GM18507 (cell line): ENCODE measurements at regions not wholly inside any gene's neighbourhood (a gene's known extent, or its start where the extent isn't known, plus 50 kb on each side); places are given as distances from the start of the nearest gene placed in this dataset.

Experiments
- DNase-seq: peaks from one replicate; pipeline ENCODE4 v3.0.0; 2011; ENCODE audit warnings: low read depth; ENCODE audit not compliant: insufficient read length; ENCODE audit errors: extremely low spot score
- FAIRE-seq: peaks from 2 replicates; lab custom pipeline; 2011; peaks lifted over from hg19 to GRCh38; lab: Jason Lieb, UNC

- DNase-seq (peak; percentile 22), FAIRE-seq (peak; percentile 95)
Observed at GRCh38 chr2:88831792-88832248, 140.3 kb downstream of the RPIA start.

- DNase-seq = no peak
- no peak for FAIRE-seq
Observed at GRCh38 chr2:88832311-88832991, 141.0 kb downstream of the RPIA start.

GRCh38 chr2:88832992-88833389 is 141.5 kb downstream of the RPIA start:
- no peak for DNase-seq
- FAIRE-seq = no peak

- no peak for FAIRE-seq
- DNase-seq = no peak
Observed at GRCh38 chr2:88834376-88834775, 142.9 kb downstream of the RPIA start.

- FAIRE-seq = no peak
- no peak for DNase-seq
Observed at GRCh38 chr2:88834866-88835265, 143.4 kb downstream of the RPIA start.

- no peak for FAIRE-seq
- no peak for DNase-seq
Observed at GRCh38 chr2:88835726-88836125, 144.3 kb downstream of the RPIA start.

- DNase-seq = no peak
- no peak for FAIRE-seq
Observed at GRCh38 chr2:88836351-88836750, 144.9 kb downstream of the RPIA start.

- no peak for DNase-seq
- no peak for FAIRE-seq
Observed at GRCh38 chr2:88837511-88838160, 146.2 kb downstream of the RPIA start.

- peak; percentile 83 for FAIRE-seq
Observed at GRCh38 chr2:88838165-88838635, 146.7 kb downstream of the RPIA start.

GRCh38 chr2:88841224-88841929 is 149.9 kb downstream of the RPIA start:
- FAIRE-seq (peak; percentile 57), DNase-seq (no peak)

More at GRCh38 chr2:88838165-88838635, 146.7 kb downstream of the RPIA start:
- no peak for DNase-seq

GRCh38 chr2:88842656-88843460 is 151.4 kb downstream of the RPIA start:
- DNase-seq (no peak), FAIRE-seq (no peak)

- DNase-seq (no peak), FAIRE-seq (no peak)
Observed at GRCh38 chr2:88843651-88844050, 152.2 kb downstream of the RPIA start.

GRCh38 chr2:88844960-88845359 is 153.5 kb downstream of the RPIA start:
- FAIRE-seq (no peak), DNase-seq (no peak)

GRCh38 chr2:88845772-88846661 is 154.5 kb downstream of the RPIA start:
- DNase-seq (no peak), FAIRE-seq (peak; percentile 88)

GRCh38 chr2:88852753-88853402 is 161.4 kb downstream of the RPIA start:
- DNase-seq = no peak
- no peak for FAIRE-seq

GRCh38 chr2:88853403-88853790 is 161.9 kb downstream of the RPIA start:
- DNase-seq (no peak), FAIRE-seq (no peak)

GRCh38 chr2:88854528-88854927 is 163.1 kb downstream of the RPIA start:
- no peak for FAIRE-seq
- no peak for DNase-seq
